ENCODE measurements at regions not wholly inside any gene's neighbourhood (a gene's known extent, or its start where the extent isn't known, plus 50 kb on each side); places are given as distances from the start of the nearest gene placed in this dataset.

DNA sequence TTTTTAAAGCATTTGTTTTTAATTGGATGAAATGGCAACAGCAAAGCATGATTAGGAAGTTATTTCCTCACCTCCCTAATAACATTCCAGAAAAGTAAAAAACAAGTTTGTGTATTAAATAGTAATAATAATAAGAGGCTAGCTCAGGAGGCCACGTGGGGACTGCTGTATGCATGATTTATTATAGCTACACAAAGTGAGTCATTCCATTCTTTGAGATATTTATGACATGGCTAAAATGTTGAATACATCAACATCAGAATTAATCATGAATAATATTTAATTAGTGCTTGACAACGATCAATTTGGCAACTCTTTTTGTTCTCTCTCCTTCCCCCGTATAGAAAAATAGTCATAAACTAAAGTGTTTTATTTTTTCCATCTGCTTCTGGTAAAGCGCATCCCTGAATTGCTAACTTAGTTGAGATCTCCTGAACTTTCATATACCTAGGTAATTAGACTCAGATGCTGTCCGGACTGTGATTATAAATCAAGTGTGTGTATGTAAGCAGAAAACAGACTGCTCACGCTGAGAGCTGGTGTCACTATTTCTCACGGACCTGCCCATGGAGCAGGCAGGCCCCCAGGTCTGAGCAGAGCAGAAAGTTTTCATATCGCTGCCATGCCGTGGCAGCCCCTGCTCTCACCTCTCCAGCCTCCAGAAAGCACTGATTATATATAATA, 125.7 kb downstream of the WT1 start:
- H3K4me2 ChIP-seq (ENCODE audit: low read depth, low read length): no peak overlapping the region
- H4K20me1 ChIP-seq (ENCODE audit: insufficient read depth, low read length): no peaks in the 10 kb centered on the region
- H2BK120ac ChIP-seq (ENCODE audit: low read depth, low read length): no peak overlapping the region
- no TSS peak for BruUV-seq (replicated peaks)
- no peak overlapping the region for H2AK9ac ChIP-seq (replicated peaks; ENCODE audit: low read depth, low read length, poor library complexity)
- no peaks in the 10 kb centered on the region for H3K27me3 ChIP-seq (ENCODE audit: control insufficient read depth, insufficient read depth, low read length)
- dilution Hi-C loops (cut with HindIII; ENCODE audit: low sequenced_read_pairs, unreplicated experiment) (no loop called here), in situ Hi-C loops (cut with MboI; ENCODE audit: low sequenced_read_pairs) (no loop called here), intact Hi-C loops (cut with micrococcal nuclease) (no loop called here)
- H2AFZ ChIP-seq (replicated peaks; ENCODE audit: low read length, poor library complexity): no peak overlapping the region
- no peak overlapping the region for H3K9ac ChIP-seq (ENCODE audit: low read depth, low read length)
- H4K8ac ChIP-seq (ENCODE audit: low read depth in 2 of 2, low read length in 2 of 2): no peak overlapping the region
- H3K4ac ChIP-seq (ENCODE audit: low read depth, low read length): no peak overlapping the region
- no peak for TF ChIP-seq MAZ (IDR thresholded peaks at IDR 0.05; ENCODE audit: borderline replicate concordance, low read depth, low read length)
- H3K9me1 ChIP-seq (ENCODE audit: insufficient read depth, low read length): no peaks in the 10 kb centered on the region
- H3K36me3 ChIP-seq (ENCODE audit: control insufficient read depth, insufficient read depth, low read length): no peaks in the 10 kb centered on the region
- ATAC-seq (ENCODE audit: low read depth): no peak
- no peak overlapping the region for H2BK5ac ChIP-seq (ENCODE audit: low read depth, low read length, poor library complexity, severe bottlenecking)
- H3K79me1 ChIP-seq (ENCODE audit: low read depth in 1 of 2, low read length in 2 of 2): no peaks in the 10 kb centered on the region
- H4K5ac ChIP-seq (ENCODE audit: low read depth, low read length): no peak overlapping the region
- no peaks in the 10 kb centered on the region for H3K9me3 ChIP-seq (ENCODE audit: control insufficient read depth, insufficient read depth, low read length)
- H2BK15ac ChIP-seq (ENCODE audit: low read depth, low read length): no peak overlapping the region
- CTCF ChIA-PET: no interaction called here
- no peaks in the 10 kb centered on the region for H3K4me1 ChIP-seq (ENCODE audit: control insufficient read depth, insufficient read depth, low read length)
- no peak for DNase-seq
- POLR2A ChIA-PET (ENCODE audit: unreplicated experiment): no interaction called here
- no CpG with 5 or more reads among the region's 9 CpGs for WGBS, 2 experiments (ENCODE audit: extremely low coverage in 2 of 2, insufficient read length in 1 of 2)
- no peak overlapping the region for H3K23ac ChIP-seq (ENCODE audit: low read depth, low read length)
- H3K14ac ChIP-seq (replicated peaks; ENCODE audit: low read depth, low read length): no peak overlapping the region
- no peak overlapping the region for H2AK5ac ChIP-seq (ENCODE audit: low read depth, low read length)
- H3K18ac ChIP-seq (ENCODE audit: low read depth, low read length): no peak overlapping the region
- no peak overlapping the region for H2BK20ac ChIP-seq (ENCODE audit: low read depth, low read length)
- H3K4me3 ChIP-seq (ENCODE audit: insufficient read depth, low read depth, low read length): no peak overlapping the region
- H3K27ac ChIP-seq (ENCODE audit: insufficient read depth, low read length): no peak overlapping the region
- no peak overlapping the region for H3K56ac ChIP-seq (ENCODE audit: extremely low read depth, insufficient read depth, low read length)
- H4K91ac ChIP-seq (ENCODE audit: insufficient read depth, low read depth, low read length): no peak overlapping the region

All from IMR-90 (cell line).